MM.1S (cell line): ENCODE measurements at regions not wholly inside any gene's neighbourhood (a gene's known extent, or its start where the extent isn't known, plus 50 kb on each side); places are given as distances from the start of the nearest gene placed in this dataset.

ENCODE experiments used
- EZH2 ChIP-seq: fragments of 300-600 bp; sonication (generic); optimal IDR thresholded peaks from 2 replicates; pipeline ENCODE3; 2017; ENCODE audit warnings: low read depth, mild to moderate bottlenecking, antibody characterized with exemption, low read length, mixed read lengths
- EZH2phosphoT487 ChIP-seq: fragments of 300-600 bp; sonication (generic); IDR thresholded peaks from 2 replicates; pipeline ENCODE4 v1.6.1; 2018; ENCODE audit warnings: antibody characterized with exemption, low read length
- TF ChIP-seq, protein P1 (sequence below): fragments of 300-600 bp; sonication (generic); IDR thresholded peaks from 2 replicates; pipeline ENCODE4 v1.5.1; 2016; ENCODE audit warnings: antibody characterized with exemption, low read length, mixed read lengths

DNA sequence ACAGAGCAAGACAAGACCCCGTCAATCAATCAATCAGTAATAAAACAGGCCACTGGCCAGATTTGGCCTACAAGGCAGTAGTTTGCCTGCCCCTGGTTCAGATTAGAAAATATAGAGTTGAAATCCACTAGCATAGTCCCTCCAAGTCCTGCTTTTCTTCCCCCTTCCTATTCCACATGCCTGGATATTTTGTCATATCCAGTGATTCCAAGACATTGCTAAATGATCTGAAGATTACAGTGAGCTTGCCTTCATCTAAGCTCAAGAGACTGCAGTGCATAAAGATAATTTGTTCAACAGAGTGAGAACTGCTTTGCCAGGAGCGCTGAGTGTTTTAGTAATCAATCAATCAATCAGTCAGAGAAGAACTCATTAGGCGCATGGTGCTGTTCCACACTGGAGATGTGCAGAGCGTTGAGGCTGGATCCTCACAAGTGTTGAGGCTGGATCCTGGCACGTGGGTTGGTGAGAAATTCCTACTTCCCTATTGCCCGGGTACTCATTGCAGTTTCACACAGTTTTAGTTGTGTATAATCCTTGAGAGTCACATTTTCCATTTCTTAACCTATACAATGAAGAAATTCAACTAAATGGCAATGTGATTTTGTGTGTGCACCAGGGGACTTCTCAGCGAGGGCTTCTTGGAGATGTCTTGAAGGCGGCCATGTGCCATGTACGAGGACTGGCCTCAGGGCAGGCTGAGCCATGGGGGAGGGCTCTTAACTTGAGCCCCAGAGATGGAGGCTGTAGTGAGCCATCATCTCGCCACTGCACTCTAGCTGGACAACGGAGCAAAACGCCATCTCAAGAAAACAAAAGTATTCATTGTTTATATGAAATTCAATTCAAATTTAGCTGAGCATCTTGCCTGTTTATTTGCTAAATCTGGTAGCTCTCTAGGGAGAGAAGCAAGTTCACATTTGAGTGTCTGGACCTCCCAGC lies 76.3 kb downstream of the TOMM20 start:
- TF ChIP-seq, protein P1, sequence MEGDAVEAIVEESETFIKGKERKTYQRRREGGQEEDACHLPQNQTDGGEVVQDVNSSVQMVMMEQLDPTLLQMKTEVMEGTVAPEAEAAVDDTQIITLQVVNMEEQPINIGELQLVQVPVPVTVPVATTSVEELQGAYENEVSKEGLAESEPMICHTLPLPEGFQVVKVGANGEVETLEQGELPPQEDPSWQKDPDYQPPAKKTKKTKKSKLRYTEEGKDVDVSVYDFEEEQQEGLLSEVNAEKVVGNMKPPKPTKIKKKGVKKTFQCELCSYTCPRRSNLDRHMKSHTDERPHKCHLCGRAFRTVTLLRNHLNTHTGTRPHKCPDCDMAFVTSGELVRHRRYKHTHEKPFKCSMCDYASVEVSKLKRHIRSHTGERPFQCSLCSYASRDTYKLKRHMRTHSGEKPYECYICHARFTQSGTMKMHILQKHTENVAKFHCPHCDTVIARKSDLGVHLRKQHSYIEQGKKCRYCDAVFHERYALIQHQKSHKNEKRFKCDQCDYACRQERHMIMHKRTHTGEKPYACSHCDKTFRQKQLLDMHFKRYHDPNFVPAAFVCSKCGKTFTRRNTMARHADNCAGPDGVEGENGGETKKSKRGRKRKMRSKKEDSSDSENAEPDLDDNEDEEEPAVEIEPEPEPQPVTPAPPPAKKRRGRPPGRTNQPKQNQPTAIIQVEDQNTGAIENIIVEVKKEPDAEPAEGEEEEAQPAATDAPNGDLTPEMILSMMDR: no peak
- TF ChIP-seq EZH2 (no peak), EZH2phosphoT487 (no peak)
